HG03095 (cell line): ENCODE measurements at regions not wholly inside any gene's neighbourhood (a gene's known extent, or its start where the extent isn't known, plus 50 kb on each side); places are given as distances from the start of the nearest gene placed in this dataset.

ENCODE experiments used
- ATAC-seq: cut with Tn5 transposase; IDR thresholded peaks from one replicate; pipeline ENCODE4 v1.9.1; 2021; ENCODE audit warnings: moderate library complexity; ENCODE audit not compliant: unreplicated experiment

DNA sequence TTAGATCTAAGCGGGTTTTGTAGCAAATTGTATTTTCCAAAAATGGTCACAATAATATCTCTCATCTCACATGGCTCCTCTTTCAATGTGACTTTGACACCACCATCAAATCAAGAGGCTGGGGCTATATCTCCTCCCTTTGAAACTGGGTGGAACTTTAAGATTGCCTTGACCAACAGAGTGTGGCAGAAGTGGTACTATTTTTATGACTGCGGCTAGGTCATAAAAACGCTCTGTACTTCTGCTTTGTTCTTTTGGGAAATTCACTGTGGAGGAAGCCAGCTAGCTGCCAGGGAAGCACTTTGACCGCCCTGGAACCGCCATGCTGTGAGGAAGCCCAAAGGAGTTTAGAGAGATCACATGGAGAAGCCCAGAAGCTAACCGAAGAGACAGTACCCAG is 50.7 kb upstream of the ACOT11 start:
- no peak for ATAC-seq

DNA sequence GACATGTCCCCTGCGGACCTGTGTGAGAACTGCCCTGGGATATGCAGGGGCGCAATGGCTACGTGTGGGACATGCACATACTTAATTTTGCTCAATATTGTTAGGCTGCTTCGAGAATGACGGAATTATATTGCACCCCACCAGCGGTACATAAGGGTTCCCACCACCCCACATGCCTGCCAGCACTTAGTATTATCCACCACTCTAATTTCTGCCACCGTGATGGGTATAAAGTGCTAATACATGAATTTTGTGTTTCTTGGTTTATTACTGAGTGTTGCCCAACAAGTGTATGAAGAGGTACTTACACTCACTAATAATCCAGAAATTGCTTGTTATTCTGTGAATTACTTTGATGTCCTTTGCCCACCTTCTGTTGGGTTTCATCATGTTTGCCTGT is 52.1 kb upstream of the ACOT11 start:
- no peak for ATAC-seq

DNA sequence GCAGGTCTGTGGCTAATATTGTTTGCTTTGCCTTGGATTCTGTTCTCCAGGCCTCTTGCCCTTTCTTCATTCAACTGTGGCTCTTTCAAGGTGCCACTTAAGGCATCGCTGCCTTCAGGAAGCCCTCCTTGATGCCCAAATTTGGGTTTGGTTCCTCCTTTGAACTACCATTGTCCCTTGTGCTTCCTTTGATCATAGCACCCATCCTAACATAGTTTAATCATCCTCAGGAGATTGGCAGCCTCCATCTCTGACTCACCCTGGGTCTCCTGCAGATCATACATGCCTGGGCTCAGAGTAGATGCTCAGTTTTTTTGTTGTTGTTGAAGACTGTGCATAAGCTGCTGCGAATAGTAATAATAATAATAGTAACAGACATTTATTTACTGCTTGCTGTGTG is 54.4 kb upstream of the ACOT11 start:
- ATAC-seq, result no peak

DNA sequence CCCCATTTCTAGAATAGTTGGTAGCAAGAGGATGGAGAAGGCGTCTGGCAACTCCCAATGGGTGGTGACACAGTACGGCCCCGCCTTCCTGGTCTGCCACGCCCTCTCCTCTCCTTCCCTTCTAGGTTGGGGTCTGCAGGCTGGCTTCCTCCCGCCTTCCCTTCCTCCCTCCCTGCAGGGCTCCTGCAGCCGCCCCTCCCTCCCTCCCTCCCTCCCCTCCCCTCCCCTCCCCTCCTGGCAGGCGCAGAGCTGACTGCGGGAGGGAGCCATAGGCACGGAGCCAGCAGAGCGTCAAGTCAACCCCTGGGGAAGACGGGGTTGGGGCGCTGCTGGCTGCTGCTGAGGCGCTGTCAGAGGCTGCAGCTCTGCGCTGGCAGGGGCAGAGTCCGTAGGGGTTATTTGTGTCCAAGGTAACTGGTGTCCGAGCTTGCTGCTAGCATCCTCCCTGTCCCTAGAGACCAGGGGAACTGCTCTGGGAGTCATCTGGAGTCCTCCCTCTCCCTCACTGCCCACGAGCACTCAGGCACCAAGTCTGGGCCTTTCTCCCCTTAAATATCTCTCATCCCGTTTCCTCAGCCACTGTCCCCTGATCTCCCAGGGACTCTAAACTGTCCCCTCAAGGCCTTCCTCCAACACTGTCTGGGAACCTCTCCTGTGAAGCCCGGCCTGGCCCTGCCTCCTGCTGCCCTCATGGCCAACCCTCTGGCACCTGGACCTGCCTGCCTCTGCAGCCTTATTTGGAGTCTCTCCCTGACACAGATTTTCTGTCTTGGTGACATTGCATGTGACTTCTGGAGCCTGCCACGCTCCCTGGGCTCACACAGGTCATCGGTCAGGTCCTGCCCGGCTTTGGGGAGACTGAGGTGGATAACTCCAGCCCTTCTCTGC is 57.4 kb upstream of the ACOT11 start:
- ATAC-seq, result no peak

DNA sequence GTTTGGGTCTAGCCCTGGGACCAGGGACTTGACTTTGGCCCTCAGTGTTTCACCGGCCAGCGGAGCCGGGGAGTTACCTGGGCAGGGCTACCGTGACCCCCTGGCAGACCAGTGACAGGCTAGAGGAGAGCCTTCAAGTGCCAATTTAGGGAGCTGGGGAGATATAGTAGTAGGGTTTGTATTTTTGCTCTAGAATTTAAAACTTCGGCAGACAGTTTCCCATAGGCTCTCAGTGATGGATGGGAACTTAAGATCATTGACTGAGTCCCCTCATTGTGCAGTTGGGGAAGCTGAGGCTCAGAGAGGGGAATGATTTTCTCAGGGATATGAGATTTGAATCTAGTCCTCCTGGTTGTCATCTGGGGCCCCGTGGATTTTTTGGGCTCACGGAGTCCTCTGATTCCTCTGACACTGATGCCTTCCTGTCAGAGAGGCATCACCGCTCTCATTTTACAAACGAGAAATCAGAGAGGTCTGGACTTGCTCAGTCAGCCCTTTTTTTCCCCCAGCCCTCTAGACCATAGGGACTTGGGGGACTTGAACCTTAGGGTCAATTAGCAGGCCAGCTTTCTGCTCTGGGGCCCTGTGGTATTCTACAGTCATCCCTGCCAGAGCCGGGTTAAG is 58.3 kb upstream of the ACOT11 start:
- no peak for ATAC-seq

DNA sequence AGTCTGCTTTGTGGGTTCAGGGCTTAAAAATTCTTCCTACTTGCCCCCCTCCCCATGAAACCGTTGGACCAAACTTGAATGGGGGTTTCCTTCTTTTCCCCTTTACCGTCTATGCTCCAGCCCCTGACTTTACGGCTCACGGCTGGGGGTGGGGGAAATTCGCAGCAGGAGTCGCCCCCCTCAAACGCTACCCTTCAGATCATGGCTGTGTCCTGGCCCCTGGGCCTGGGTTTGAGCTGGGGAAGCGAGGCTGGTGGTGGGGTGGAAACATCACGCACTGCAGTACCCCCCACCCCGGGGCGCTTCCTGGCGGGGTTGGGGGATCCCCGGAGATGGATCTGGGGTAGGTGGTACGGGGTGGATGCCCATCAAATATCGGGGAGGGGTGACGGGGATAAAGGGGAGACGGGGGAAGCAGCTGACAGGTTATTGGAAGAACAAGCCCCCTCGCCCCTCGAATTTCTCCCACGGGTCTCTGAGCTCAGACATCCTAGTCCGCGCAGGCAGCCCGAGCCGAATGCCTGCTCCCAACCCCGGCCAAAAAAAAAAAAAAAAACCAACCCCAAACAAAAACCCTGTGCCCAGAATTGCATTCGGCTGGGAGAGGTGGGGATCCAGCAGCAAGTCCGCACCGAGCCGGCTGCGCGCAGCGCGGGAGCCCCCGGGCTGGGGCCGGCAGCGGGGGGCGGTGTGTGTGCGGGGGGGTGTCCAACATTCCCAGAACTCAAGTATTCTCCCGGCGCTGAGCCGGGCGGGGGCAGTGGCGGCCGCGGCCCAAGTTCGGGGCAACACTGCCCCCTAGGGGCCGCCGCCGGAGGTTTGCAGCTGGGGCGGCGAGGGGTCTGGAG is 59.0 kb upstream of the ACOT11 start:
- ATAC-seq, result peak; percentile 72

DNA sequence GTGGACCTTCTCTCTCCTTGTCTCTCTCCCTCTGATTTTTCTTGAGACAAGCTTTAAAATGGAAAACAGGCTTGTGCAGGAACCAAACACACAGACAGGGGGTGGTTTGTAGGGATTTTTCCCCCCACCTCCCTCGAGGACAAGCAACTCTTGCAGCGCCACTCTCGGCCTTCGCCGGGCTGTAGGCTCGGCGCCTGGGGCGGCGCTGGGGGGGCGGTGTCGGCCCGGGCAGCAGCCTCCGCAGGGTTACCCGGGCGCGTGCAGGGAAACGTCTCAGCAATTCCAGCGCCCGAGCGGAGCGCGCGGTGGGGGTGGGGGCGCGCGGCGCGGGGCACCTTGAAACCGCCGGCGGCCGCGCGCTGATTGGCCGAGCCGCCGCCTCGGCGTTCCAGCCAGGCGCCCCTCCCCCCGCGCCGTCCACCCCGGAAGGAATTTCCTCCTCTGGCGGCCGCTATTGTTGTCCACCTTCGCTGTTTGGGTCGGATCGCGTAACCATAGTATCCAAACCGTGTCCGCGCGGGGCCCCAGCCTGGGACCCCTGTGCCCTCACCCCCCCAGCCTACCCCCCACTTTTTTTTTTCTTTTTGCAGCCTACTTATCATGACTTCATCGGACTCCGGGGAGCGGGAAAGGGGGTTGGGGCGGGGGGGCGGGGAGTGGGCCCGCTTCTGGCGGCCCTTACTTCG is 59.8 kb upstream of the ACOT11 start:
- ATAC-seq, result no peak

DNA sequence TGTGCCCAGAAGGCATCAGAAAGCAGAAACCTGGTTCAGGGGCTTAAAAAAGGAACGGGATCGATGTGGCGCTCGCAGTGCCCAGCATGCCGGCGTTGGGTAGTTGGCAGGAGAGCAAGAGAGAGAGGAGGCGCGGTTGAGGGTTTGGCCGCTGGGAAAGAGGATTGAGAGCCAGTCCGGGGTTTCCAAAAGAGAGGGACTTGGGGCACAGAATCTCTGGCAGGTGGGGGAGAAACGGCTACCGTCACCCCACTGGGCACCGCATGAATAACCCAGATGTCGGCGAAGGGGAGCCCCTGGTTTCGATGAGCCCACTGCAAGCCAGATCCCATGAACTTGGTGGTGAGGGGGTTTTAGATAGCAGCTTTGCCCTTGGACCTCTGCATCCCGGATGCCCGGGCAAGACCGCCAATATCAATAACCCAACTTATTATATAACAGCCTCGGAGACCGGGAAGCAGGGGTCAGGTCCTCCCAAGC is 60.4 kb upstream of the ACOT11 start:
- ATAC-seq, result no peak

DNA sequence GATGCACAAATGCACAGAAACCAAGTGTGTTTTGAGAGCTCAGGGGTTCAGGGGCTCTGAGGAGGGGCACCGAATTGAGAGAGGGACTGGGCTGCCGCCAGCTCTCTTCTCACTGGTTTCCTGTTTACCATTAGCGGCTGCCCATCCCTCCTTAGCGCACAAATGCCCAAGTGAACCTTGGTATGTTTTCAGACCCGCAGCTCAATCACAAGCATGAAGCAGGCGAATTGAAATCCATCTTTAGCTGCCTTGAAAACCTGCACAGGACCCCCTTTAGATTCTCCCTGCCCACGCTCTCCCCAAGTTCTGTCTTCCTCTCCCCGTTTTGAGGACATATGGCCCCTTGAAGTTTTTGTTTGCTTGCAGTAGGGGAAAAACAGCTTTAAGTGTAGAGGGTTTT is 61.1 kb upstream of the ACOT11 start:
- ATAC-seq, result no peak

DNA sequence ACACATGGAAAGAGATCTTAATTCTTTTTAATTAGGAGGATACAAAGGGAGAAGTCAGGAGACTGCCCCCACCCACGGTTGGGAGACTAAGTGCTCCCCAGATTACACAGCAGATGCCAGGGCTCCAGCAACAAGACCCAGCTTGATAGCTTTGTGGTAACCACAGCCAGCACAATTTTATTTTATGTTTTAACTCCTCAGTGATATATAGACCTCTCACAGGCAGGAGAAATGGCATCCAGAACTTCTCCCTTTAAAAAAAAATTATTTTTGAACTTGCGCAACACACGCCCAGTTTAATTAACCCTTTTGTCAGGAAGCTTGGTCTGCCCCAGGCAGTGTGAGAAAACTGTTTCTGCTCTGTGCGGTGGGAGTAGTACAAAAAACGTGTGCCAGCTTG is 62.6 kb upstream of the ACOT11 start:
- ATAC-seq, result no peak

DNA sequence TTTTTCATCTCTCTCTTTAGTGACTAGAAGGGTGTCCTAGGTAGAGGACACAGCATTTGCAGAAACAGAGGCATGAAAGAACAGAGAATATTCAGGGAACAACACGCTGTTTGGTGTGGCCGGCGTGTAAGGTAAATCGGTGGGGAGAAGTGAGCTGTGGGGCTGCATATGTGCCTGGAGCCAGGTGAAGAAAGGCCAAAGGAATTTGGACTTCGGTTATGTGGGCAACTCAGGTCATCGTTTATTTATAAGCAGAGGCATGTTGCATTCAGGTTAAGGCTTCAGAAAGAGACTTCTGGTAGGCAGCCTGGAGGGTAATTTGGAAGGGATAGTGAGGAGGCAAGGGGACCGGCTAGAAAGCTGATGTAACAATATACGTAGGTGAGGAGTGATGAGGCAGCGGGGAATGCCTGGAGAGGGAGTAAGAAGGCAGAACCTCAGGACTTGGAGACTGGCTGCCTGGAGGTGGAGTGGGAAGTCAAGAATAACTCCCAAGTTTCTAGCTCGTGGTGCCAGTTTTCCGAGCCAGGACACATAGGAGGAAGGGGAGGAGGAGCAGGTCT is 64.1 kb upstream of the ACOT11 start:
- ATAC-seq, result no peak

DNA sequence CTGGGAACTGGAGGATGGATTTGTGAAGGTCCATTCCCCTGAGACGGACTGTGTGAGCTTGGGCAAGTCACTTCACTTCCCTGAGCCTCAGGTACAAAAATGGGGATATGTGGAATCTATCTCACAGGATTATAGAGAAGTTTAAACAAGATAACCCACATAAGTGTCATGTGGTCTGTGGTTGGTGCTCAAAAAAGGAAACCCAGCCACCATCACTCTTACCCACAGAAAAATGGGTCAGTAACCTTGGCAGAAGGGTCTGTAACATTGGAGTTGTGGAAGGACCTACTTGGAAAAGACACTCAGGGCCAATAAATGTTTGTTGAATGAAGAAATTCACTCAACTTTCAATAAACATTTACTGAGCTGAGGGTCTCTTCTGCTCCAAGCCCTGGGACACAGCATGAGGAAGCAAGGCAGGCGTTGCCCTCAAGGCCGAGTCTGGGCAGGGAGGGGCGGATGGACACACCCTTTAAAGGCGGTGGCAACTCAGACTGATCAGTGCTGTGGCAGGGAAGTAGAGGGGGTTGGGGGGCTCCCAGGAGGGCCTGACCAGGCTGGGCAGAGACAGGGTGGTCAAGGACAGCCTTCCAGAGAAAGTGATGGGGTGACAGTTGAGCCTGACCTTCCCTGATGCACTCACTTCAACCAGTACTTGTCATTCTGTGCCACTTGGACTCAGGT is 66.7 kb upstream of the ACOT11 start:
- ATAC-seq, result no peak

DNA sequence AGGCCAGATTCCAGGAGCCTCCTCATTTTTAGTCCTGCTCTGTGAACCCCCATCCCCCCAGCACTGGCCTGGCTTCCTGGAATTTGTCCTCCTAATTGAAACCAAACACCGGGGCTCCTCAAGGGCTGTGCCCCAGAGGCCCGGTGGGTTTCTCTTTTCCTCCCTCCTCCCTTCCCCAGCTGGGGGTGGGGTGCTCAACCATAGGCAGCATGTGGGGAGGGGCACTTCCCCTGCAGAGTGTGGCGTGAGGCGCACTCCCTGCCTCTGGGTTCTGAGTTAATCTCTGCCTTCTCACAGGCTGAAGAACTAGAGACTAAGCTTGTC is 67.5 kb upstream of the ACOT11 start:
- no peak for ATAC-seq

DNA sequence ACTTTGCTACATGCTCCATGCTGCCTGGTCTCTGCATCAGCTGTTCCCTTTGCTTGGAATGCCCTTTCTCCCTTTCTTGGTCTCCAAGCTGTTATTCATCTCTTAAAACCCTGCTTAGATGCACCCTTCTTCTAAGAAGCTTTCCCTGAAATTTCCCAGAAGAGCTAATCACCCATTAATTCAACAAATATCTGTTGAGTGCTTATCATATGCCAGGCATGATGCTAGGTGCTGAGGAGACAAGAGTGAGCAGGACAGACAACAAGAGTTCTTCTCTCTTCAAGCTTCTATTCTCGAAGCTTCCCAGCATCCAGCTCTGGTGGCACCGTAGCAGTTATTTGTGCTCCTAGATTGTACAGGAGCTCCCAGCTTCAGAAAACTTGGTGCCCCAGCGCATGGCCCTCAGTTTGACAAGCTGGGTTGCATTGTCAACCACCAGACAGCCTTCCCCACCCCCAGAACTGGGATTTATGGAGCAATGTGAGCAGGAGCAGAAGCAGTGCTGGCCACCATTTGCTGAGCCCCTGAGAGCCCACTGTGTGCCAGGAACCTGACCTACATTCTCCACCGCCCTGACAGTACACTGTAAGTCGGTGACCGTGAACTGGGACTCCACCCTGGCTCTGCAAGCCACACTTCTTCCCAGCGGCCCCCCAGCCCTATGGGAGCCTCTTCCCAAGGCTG is 68.0 kb upstream of the ACOT11 start:
- no peak for ATAC-seq

DNA sequence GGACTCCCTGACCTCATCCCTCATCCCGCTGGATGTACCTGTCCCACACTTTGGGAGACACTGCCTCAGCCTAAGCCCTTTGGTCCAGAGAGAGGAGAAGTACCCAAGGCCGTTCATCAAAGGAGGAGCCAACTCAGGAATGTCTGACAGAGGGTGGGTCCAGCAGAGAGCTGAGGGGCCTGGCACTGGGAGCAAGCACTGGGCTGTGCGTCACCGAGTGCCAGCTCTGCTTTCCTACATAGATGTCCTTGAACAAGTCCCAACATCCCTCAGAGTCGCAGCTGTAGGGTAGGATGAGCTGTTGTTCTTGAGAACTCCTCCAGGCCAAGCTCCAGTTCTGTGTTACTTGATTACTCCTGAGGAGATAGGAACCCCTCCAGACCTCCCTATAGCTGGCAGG is 68.8 kb upstream of the ACOT11 start:
- no peak for ATAC-seq

DNA sequence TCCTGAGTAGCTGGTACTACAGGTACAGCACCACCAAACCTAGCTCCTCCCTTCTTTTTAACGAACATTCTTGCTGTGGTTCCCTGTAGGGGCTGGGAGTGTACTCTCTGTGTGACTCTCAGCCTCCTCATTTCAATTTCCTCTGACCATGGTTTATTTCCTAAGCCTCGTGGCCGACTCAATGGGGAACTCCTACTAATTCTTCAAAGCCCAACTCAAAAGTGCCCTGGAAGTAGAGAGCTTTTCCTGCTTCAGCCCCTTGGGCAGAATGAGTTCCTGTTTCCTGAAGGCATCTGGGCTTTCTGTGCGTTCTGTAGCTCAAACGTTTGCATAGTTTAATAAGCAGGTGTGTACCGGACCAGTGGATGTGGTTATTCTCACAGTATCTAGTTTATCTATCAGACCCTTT is 70.9 kb upstream of the ACOT11 start:
- no peak for ATAC-seq

DNA sequence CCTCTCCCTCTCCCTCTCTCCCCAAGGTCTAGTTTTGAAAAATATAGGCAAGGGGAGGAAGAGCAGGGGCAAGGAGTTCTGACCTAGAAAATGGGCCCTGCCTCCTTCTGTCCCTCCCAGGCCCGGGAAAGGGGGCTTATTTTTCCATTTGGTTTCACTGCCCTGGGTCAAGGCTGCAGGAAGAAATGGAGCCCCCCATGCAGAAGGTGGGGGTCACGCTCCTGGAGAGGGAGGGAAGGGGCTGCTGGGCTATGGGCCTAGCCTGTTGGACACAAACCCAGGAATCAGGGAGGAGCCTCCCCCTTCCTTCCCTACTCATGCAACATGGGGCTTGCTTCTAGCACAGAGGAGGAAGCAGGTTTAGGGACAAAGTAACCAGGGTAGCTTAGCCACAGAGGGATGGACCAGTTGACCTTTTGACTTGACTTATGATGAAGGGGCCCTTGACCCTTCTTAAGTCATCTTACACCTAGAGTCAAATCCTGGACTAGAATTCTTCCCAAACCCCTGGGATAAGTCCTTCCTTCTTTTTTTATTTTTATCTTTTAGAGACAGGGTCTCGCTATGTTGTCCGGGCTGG is 70.4 kb upstream of the SSBP3 start:
- ATAC-seq, result no peak

DNA sequence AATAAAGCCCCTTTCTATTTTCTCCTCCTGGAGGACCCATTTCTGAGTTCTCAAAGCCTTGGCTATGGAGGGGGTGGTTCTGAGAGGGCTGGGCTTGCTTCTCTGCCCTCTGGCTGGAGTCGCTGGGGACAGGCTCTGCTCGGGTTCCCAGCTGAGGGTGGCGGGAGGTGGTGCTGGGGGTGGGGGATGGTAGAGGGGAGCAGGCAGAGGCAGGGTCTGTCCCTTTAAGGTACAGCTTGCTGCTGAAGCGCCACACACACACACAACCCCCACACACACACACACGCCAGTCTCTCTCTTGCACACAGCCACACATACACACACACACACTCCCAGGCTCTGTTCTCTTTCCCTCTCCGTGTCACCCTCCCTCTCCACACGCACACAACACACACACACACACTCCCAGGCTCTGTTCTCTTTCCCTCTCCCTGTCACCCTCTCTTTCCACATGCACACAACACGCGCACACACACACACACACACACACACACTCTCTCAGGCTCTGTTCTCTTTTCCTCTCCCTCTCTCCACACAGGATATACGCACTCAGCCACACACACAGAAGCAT is 69.8 kb upstream of the SSBP3 start:
- ATAC-seq, result no peak

DNA sequence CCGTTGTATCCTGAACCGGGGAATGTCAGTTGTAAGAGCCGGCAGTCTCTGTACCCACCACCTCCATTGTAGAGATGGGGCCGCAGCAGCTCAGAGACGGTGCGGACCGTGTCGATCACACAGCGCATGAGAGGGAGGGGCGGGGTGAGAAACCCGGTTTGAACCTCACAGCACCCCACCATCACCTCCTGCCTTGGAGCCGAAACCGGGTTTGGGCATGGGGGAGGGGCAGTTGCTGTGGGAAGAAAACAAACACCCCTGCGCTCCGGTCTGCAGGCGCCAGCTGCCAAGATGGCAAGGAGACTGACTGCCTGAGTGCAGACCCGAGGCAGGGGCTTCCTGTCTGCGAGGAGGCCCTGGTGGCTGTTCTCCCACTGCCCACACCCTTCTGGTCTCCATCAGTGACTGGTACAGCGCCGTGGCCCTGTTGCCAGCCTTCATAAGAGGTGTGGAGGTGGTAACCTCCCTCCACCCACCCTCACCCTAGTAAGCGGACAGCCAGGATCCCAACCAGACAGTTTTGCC is 69.2 kb upstream of the SSBP3 start:
- no peak for ATAC-seq
